AG09319 (cell line): ENCODE measurements at regions not wholly inside any gene's neighbourhood (a gene's known extent, or its start where the extent isn't known, plus 50 kb on each side); places are given as distances from the start of the nearest gene placed in this dataset.

Source experiments
- DNase-seq: peaks from one replicate; pipeline ENCODE4 v3.0.0-alpha.2; 2010; ENCODE audit warnings: low read depth; ENCODE audit errors: extremely low read depth
- CTCF ChIP-seq: IDR thresholded peaks from 2 replicates; pipeline ENCODE4 v1.5.1; 2011; ENCODE audit warnings: low read depth, mild to moderate bottlenecking, inconsistent platforms, low read length, moderate library complexity

GRCh38 chr11:57071829-57072228, 83.1 kb downstream of the OR5AK2 start:
- peak; percentile 18 for DNase-seq
- no peak for TF ChIP-seq CTCF

- peak; percentile 94 for DNase-seq
- no peak for TF ChIP-seq CTCF
Observed at GRCh38 chr11:57072640-57073039, 83.9 kb downstream of the OR5AK2 start.

GRCh38 chr11:57073128-57073527, 84.4 kb downstream of the OR5AK2 start:
- DNase-seq = no peak
- TF ChIP-seq CTCF = no peak

GRCh38 chr11:57081356-57081755, 92.6 kb downstream of the OR5AK2 start:
- no peak for TF ChIP-seq CTCF
- no peak for DNase-seq

- no peak for TF ChIP-seq CTCF
- no peak for DNase-seq
Observed at GRCh38 chr11:57082125-57082524, 93.4 kb downstream of the OR5AK2 start.

GRCh38 chr11:57083641-57084385, 95.1 kb downstream of the OR5AK2 start:
- no peak for DNase-seq
- TF ChIP-seq CTCF = no peak

GRCh38 chr11:57085611-57086010, 96.1 kb upstream of the LRRC55 start:
- DNase-seq = no peak
- TF ChIP-seq CTCF = peak; percentile 18
